ENCODE measurements at regions not wholly inside any gene's neighbourhood (a gene's known extent, or its start where the extent isn't known, plus 50 kb on each side); places are given as distances from the start of the nearest gene placed in this dataset.

DNA sequence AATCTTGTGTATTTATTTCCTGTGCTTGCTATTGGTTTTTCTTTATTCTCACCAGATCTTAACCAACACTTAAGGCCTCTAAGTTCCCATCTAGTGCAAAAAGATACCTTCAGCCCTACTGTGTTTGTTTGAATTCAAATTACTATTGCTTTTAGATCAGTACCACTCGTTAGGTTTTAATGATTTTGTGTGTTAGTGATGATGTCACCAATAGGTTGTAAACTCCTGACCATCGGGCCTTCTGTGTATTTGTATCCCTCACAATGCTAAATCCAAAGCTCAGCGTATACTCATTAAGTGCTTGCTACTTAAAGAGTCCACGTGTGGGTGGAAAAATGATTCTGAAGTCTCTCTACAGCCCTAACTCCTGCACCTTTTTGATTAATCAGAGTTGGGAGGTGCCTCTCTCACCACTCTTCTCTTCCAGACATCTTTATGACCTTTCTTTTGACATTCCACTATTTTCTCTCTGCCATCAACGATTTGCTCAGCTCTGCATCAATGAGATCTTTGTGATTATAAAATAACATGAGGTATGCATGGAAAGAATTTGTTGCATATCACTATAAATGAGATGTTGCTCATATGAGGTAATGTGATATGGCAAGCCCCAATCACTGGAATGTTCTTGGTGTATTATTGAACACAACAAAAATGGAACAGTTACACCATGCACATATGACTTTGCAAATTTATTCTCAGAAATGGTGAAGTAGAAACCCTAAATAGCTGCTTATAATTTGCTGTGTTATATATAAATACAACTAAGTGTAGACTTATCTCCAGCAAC lies 55.1 kb upstream of the LAMA2 start:
- no peak overlapping the region for H3K4me3 Mint-ChIP-seq
- no peak for ATAC-seq (ENCODE audit: low read depth in 2 of 2)
- H3K27me3 Mint-ChIP-seq: no peaks in the 10 kb centered on the region

GRCh38 chr6:128826606-128827005 lies 56.3 kb upstream of the LAMA2 start:
- Histone ChIP-seq H3K36me3 (ENCODE audit: control insufficient read depth, insufficient read depth, low read length) (no peaks in the 10 kb centered on the region), H3K4me3 (ENCODE audit: low read depth, low read length) (no peak overlapping the region), H3K4me1 (ENCODE audit: control insufficient read depth, insufficient read depth, low read length, poor library complexity, severe bottlenecking) (no peaks in the 10 kb centered on the region), H3K27me3 (ENCODE audit: control insufficient read depth, insufficient read depth, low read length) (no peaks in the 10 kb centered on the region), H3K27ac (ENCODE audit: insufficient read depth, low read length, poor library complexity, severe bottlenecking) (no peak overlapping the region), H3K9me3 (ENCODE audit: control insufficient read depth in 2 of 2, low read length in 2 of 2) (peaks cover 0 to 2% of the 10 kb centered on the region in 2 experiments)
- Mint-ChIP-seq H3K9me3 (peaks cover 0 to 10% (median 4%) of the 10 kb centered on the region in 7 donors), H3K4me3 (no peak overlapping the region), H3K4me1 (no peaks in the 10 kb centered on the region), H3K27ac (no peak overlapping the region), H3K36me3 (no peaks in the 10 kb centered on the region), H3K27me3 (no peaks in the 10 kb centered on the region)
- ATAC-seq (ENCODE audit: low read depth in 2 of 2) (no peak), DNase-seq (no peak)

More for the DNA sequence above, 55.1 kb upstream of the LAMA2 start:
- Mint-ChIP-seq H3K4me1 (no peaks in the 10 kb centered on the region), H3K36me3 (no peaks in the 10 kb centered on the region), H3K27ac (no peak overlapping the region), H3K9me3 (peaks cover 0 to 13% (median under 1%) of the 10 kb centered on the region in 7 donors)
- no peaks in the 10 kb centered on the region for H3K36me3 ChIP-seq (ENCODE audit: control insufficient read depth, insufficient read depth, low read length)
- peaks cover 0 to 2% of the 10 kb centered on the region in 2 experiments for H3K9me3 ChIP-seq (ENCODE audit: control insufficient read depth in 2 of 2, low read length in 2 of 2)
- H3K4me3 ChIP-seq (ENCODE audit: low read depth, low read length): no peak overlapping the region
- no peak overlapping the region for H3K27ac ChIP-seq (ENCODE audit: insufficient read depth, low read length, poor library complexity, severe bottlenecking)
- no peaks in the 10 kb centered on the region for H3K27me3 ChIP-seq (ENCODE audit: control insufficient read depth, insufficient read depth, low read length)
- H3K4me1 ChIP-seq (ENCODE audit: control insufficient read depth, insufficient read depth, low read length, poor library complexity, severe bottlenecking): no peaks in the 10 kb centered on the region
- no peak for DNase-seq

DNA sequence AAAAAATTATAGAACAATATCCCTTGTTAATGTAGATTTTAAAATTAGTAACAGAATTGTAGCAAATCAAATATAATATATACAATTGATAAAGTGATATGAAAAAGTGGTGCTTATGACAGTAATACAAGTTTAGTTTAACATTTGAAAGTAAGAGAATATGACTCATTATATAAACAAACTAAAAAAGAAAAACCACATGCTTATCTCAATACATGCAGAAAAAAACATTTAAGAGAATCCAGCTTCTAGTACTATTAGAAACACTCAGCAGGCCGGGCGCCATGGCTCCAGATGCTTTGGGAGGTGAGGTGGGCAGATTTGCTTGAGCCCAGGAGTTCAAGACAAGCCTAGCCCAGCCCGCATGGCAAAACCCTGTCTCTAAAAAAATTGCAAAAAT lies 60.7 kb upstream of the LAMA2 start:
- no peak for ATAC-seq (ENCODE audit: low read depth in 2 of 2)
- Histone ChIP-seq H3K9me3 (ENCODE audit: control insufficient read depth in 2 of 2, low read length in 2 of 2) (no peaks in the 10 kb centered on the region), H3K27me3 (ENCODE audit: control insufficient read depth, insufficient read depth, low read length) (no peaks in the 10 kb centered on the region), H3K27ac (ENCODE audit: insufficient read depth, low read length, poor library complexity, severe bottlenecking) (no peak overlapping the region), H3K36me3 (ENCODE audit: control insufficient read depth, insufficient read depth, low read length) (no peaks in the 10 kb centered on the region), H3K4me3 (ENCODE audit: low read depth, low read length) (no peak overlapping the region), H3K4me1 (ENCODE audit: control insufficient read depth, insufficient read depth, low read length, poor library complexity, severe bottlenecking) (no peaks in the 10 kb centered on the region)
- Mint-ChIP-seq H3K27ac (no peak overlapping the region), H3K4me3 (no peak overlapping the region), H3K9me3 (peaks cover 0 to 7% (median 0%) of the 10 kb centered on the region in 7 donors), H3K36me3 (no peaks in the 10 kb centered on the region), H3K4me1 (no peaks in the 10 kb centered on the region), H3K27me3 (no peaks in the 10 kb centered on the region)
- no peak for DNase-seq

DNA sequence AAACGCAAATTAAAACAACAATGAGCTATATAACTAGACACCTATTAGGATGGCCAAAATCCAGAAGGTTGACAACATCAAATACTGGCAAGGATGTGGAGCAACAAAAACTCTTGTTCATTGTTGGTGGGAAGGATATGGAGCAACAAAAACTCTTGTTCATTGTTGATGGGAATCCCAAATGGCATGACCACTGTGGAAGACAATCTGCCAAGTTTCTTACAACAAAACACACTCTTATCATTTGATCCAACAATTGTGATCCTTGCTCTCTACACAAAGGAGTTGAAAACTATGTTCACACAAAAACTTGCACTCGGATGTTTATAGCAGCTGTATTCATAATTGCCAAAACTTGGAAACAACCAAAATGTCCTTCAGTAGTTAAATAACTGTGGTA lies 61.8 kb upstream of the LAMA2 start:
- no peaks in the 10 kb centered on the region for H3K27me3 Mint-ChIP-seq
- Histone ChIP-seq H3K27ac (ENCODE audit: insufficient read depth, low read length, poor library complexity, severe bottlenecking) (no peak overlapping the region), H3K9me3 (ENCODE audit: control insufficient read depth in 2 of 2, low read length in 2 of 2) (no peaks in the 10 kb centered on the region), H3K4me1 (ENCODE audit: control insufficient read depth, insufficient read depth, low read length, poor library complexity, severe bottlenecking) (no peaks in the 10 kb centered on the region), H3K36me3 (ENCODE audit: control insufficient read depth, insufficient read depth, low read length) (no peaks in the 10 kb centered on the region), H3K27me3 (ENCODE audit: control insufficient read depth, insufficient read depth, low read length) (no peaks in the 10 kb centered on the region), H3K4me3 (ENCODE audit: low read depth, low read length) (no peak overlapping the region)
- DNase-seq: no peak
- no peak overlapping the region for H3K4me3 Mint-ChIP-seq
- ATAC-seq (ENCODE audit: low read depth in 2 of 2): no peak
- H3K36me3 Mint-ChIP-seq: no peaks in the 10 kb centered on the region
- H3K9me3 Mint-ChIP-seq: peaks cover 0 to 7% (median 0%) of the 10 kb centered on the region in 7 donors
- H3K4me1 Mint-ChIP-seq: no peaks in the 10 kb centered on the region
- H3K27ac Mint-ChIP-seq: no peak overlapping the region

DNA sequence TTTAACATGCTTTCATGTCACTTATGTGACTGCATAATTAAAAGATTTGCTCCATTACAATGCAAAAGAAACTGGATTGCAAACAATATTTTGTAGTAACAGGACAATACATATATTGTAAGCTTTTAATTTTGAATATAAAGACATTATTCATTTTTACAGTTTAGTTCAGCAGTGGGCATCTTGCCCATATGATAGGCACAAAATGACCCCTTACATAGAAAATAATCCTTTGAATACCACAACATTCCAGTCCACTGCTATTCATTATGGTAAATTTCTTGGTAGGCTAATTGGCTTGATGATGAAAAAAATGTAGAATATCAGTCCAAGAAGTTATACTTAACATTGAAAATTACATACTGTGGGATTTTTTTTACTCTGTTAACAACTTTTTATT lies 74.1 kb upstream of the LAMA2 start:
- no peaks in the 10 kb centered on the region for H3K36me3 ChIP-seq (ENCODE audit: control insufficient read depth, insufficient read depth, low read length)
- H3K4me1 ChIP-seq (ENCODE audit: control insufficient read depth, insufficient read depth, low read length, poor library complexity, severe bottlenecking): no peaks in the 10 kb centered on the region
- no peak overlapping the region for H3K4me3 ChIP-seq (ENCODE audit: low read depth, low read length)
- Mint-ChIP-seq H3K4me1 (no peaks in the 10 kb centered on the region), H3K27ac (no peak overlapping the region), H3K4me3 (no peak overlapping the region), H3K36me3 (no peaks in the 10 kb centered on the region), H3K27me3 (no peaks in the 10 kb centered on the region), H3K9me3 (peaks cover 0 to 3% (median 0%) of the 10 kb centered on the region in 7 donors)
- no peaks in the 10 kb centered on the region for H3K27me3 ChIP-seq (ENCODE audit: control insufficient read depth, insufficient read depth, low read length)
- no peak overlapping the region for H3K27ac ChIP-seq (ENCODE audit: insufficient read depth, low read length, poor library complexity, severe bottlenecking)
- DNase-seq (no peak), ATAC-seq (ENCODE audit: low read depth in 2 of 2) (no peak)
- H3K9me3 ChIP-seq (ENCODE audit: control insufficient read depth in 2 of 2, low read length in 2 of 2): no peaks in the 10 kb centered on the region

GRCh38 chr6:128807577-128807976 lies 75.4 kb upstream of the LAMA2 start:
- Mint-ChIP-seq H3K4me1 (no peaks in the 10 kb centered on the region), H3K27ac (no peak overlapping the region), H3K4me3 (no peak overlapping the region), H3K36me3 (no peaks in the 10 kb centered on the region), H3K27me3 (no peaks in the 10 kb centered on the region), H3K9me3 (peaks cover 0 to 4% (median 0%) of the 10 kb centered on the region in 7 donors)
- H3K27me3 ChIP-seq (ENCODE audit: control insufficient read depth, insufficient read depth, low read length): no peaks in the 10 kb centered on the region
- ATAC-seq (ENCODE audit: low read depth in 2 of 2) (no peak), DNase-seq (peak in 1 of 3 donors; percentile 12)
- H3K9me3 ChIP-seq (ENCODE audit: control insufficient read depth in 2 of 2, low read length in 2 of 2): no peaks in the 10 kb centered on the region
- H3K4me1 ChIP-seq (ENCODE audit: control insufficient read depth, insufficient read depth, low read length, poor library complexity, severe bottlenecking): no peaks in the 10 kb centered on the region
- H3K36me3 ChIP-seq (ENCODE audit: control insufficient read depth, insufficient read depth, low read length): no peaks in the 10 kb centered on the region
- no peak overlapping the region for H3K27ac ChIP-seq (ENCODE audit: insufficient read depth, low read length, poor library complexity, severe bottlenecking)
- no peak overlapping the region for H3K4me3 ChIP-seq (ENCODE audit: low read depth, low read length)

DNA sequence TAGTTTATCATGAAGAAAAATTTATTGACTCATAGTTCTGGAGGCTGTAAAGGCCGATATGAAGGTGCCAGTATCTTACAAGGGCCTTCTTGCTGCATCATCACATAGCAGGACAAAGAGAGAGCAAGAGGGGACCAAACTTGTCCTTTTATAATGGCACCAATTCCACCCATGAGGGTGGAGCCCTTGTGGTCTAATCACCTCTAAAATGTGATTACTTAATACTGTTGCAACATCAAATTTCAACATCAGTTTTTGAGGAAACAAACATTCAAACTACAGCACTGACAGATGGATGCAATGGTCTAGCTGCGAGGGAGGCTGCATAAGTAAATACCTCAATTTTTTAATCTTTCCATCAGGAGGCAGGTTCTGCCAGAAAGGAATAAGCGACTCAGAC lies 76.7 kb upstream of the LAMA2 start:
- H3K36me3 ChIP-seq (ENCODE audit: control insufficient read depth, insufficient read depth, low read length): no peaks in the 10 kb centered on the region
- H3K9me3 ChIP-seq (ENCODE audit: control insufficient read depth in 2 of 2, low read length in 2 of 2): no peaks in the 10 kb centered on the region
- DNase-seq (no peak), ATAC-seq (ENCODE audit: low read depth in 2 of 2) (no peak)
- H3K36me3 Mint-ChIP-seq: no peaks in the 10 kb centered on the region
- no peaks in the 10 kb centered on the region for H3K27me3 Mint-ChIP-seq
- H3K4me1 ChIP-seq (ENCODE audit: control insufficient read depth, insufficient read depth, low read length, poor library complexity, severe bottlenecking): no peaks in the 10 kb centered on the region
- H3K27me3 ChIP-seq (ENCODE audit: control insufficient read depth, insufficient read depth, low read length): no peaks in the 10 kb centered on the region
- H3K27ac ChIP-seq (ENCODE audit: insufficient read depth, low read length, poor library complexity, severe bottlenecking): no peak overlapping the region
- no peak overlapping the region for H3K4me3 Mint-ChIP-seq
- H3K4me3 ChIP-seq (ENCODE audit: low read depth, low read length): no peak overlapping the region
- no peak overlapping the region for H3K27ac Mint-ChIP-seq
- H3K4me1 Mint-ChIP-seq: no peaks in the 10 kb centered on the region
- H3K9me3 Mint-ChIP-seq: peaks cover 0 to 7% (median 0%) of the 10 kb centered on the region in 7 donors

DNA sequence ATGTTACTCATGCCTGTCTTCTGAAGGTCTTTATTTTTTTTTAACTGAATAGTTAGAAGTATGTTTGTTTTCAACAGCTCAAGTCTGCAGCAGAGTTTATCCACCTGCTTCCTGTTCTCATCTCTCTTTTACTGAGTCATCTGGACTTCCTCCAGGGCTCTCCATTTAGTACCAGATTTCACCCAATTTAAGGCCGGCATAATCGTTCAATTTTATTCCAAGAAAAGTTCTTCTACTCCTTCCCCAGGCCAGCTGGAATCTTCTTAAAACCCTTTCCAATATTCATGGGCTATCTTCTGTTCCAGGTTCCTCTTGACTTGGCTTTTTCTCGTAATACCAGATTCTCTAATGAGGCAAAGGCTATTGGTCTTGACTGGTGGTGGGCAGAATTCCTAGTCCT lies 79.0 kb upstream of the LAMA2 start:
- no peaks in the 10 kb centered on the region for H3K4me1 ChIP-seq (ENCODE audit: control insufficient read depth, insufficient read depth, low read length, poor library complexity, severe bottlenecking)
- Mint-ChIP-seq H3K4me3 (no peak overlapping the region), H3K4me1 (no peaks in the 10 kb centered on the region), H3K9me3 (peaks cover 0 to 7% (median 0%) of the 10 kb centered on the region in 7 donors), H3K36me3 (no peaks in the 10 kb centered on the region), H3K27me3 (no peaks in the 10 kb centered on the region), H3K27ac (peak overlapping the region in 1 of 3 donors; percentile 69)
- no peak overlapping the region for H3K4me3 ChIP-seq (ENCODE audit: low read depth, low read length)
- ATAC-seq (ENCODE audit: low read depth in 2 of 2) (no peak), DNase-seq (no peak)
- no peaks in the 10 kb centered on the region for H3K9me3 ChIP-seq (ENCODE audit: control insufficient read depth in 2 of 2, low read length in 2 of 2)
- H3K27me3 ChIP-seq (ENCODE audit: control insufficient read depth, insufficient read depth, low read length): no peaks in the 10 kb centered on the region
- H3K27ac ChIP-seq (ENCODE audit: insufficient read depth, low read length, poor library complexity, severe bottlenecking): no peak overlapping the region
- no peaks in the 10 kb centered on the region for H3K36me3 ChIP-seq (ENCODE audit: control insufficient read depth, insufficient read depth, low read length)

Measured in CD4-positive, CD25-positive, alpha-beta regulatory T cell (primary cell).